ENCODE measurements at regions not wholly inside any gene's neighbourhood (a gene's known extent, or its start where the extent isn't known, plus 50 kb on each side); places are given as distances from the start of the nearest gene placed in this dataset.

DNA sequence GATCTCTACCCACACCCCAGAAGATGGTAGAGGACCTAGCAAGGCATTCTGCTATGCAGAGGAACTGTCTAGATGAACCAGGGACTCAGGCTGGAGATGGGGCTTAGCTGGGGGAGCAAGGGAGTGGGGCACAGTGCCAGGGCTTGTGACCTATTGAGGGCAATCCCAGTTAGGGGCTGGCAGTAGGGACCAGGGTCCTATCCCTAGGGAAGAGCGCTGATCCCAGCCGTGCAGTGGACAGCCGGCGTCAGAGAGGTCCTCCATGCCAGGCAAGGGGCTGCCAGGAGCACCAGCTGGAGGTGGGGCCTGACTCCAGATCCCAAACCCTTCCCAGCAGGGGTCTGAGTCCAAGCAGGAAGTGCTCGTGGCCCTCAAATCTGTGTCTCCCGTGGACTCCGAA lies 52.7 kb upstream of the NEURL1B start:
- TF ChIP-seq, protein P1, sequence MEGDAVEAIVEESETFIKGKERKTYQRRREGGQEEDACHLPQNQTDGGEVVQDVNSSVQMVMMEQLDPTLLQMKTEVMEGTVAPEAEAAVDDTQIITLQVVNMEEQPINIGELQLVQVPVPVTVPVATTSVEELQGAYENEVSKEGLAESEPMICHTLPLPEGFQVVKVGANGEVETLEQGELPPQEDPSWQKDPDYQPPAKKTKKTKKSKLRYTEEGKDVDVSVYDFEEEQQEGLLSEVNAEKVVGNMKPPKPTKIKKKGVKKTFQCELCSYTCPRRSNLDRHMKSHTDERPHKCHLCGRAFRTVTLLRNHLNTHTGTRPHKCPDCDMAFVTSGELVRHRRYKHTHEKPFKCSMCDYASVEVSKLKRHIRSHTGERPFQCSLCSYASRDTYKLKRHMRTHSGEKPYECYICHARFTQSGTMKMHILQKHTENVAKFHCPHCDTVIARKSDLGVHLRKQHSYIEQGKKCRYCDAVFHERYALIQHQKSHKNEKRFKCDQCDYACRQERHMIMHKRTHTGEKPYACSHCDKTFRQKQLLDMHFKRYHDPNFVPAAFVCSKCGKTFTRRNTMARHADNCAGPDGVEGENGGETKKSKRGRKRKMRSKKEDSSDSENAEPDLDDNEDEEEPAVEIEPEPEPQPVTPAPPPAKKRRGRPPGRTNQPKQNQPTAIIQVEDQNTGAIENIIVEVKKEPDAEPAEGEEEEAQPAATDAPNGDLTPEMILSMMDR (IDR thresholded peaks at IDR 0.05; ENCODE audit: unreplicated experiment), result no peak
- Mint-ChIP-seq H3K27ac (ENCODE audit: unreplicated experiment) (no peak overlapping the region), H3K27me3 (ENCODE audit: unreplicated experiment) (peaks cover 91% of the 10 kb centered on the region), H3K36me3 (ENCODE audit: insufficient read depth, unreplicated experiment) (no peaks in the 10 kb centered on the region), H3K4me3 (ENCODE audit: low read depth, unreplicated experiment) (no peak overlapping the region), H3K9me3 (ENCODE audit: low read depth, unreplicated experiment) (no peaks in the 10 kb centered on the region), H3K4me1 (ENCODE audit: low read depth, unreplicated experiment) (no peaks in the 10 kb centered on the region)
- no peak for DNase-seq
- CTCF ChIA-PET, result no interaction called here
- BruUV-seq (replicated peaks), result no TSS peak
- intact Hi-C loops (cut with micrococcal nuclease; ENCODE audit: unreplicated experiment), result no loop called here

DNA sequence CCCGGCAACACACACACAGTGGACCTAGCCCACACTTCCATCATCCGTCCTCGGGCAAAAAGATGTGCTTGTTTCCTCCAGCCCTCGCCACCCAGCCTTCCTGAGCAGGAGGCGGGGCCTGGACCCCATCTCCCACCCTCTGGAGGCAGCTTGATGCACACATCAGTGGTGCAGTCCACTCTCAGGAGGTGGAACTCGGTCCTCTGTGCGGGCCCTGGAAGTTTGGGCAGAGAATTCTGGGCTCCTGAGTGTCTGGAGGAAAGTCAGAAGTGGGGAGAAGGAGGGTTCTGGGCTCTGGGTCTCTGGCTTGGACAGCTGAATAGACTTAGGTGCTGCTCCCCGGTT lies 54.0 kb upstream of the NEURL1B start:
- H3K36me3 Mint-ChIP-seq (ENCODE audit: insufficient read depth, unreplicated experiment), result no peaks in the 10 kb centered on the region
- peaks cover 91% of the 10 kb centered on the region for H3K27me3 Mint-ChIP-seq (ENCODE audit: unreplicated experiment)
- no TSS peak for BruUV-seq (replicated peaks)

DNA sequence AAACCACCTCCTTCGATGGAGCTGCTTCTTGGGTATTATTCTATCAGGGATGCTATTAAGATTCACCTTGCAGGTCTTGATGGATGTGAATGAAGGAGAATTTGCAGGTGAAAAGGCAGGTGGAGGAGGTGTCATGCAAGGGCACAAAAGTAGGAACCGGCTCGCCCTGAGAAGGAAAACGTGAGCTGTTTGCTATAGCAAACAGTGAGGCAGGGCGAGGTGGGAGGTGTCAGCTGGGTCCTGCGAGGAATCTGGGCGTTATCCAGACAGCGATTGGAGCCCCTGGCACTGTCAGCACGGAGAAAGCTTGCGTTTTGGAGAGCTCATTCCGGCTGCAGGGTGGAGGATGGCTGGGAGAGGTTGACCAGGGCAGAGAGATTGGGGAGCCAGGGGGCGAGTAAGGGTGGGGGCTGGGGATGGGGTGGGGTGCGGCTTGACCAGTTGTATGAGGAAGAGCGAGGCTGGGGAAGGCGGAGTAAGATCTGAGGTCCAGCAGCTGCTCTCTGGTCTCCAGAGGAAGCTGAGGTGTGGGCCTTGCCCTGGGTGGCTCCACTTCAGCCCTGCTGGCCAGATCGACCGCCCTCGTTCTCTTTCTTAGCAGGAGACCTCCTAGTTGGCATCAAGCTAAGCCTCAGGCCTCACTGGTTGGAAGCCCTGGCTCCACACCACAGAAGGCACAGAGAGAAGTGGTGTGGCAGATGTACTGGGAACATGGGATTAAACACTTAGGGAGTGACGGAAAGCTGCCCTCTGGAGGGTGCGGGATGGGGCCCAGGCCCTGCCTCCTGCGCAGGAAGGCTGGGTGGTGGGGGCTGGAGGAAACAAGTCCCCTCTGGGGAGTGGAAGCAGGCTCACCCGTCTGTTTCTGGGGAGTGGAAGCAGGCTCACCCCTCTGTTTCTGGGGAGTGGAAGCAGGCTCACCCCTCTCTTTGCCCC lies 54.7 kb upstream of the NEURL1B start:
- Mint-ChIP-seq H3K36me3 (ENCODE audit: insufficient read depth, unreplicated experiment) (no peaks in the 10 kb centered on the region), H3K9me3 (ENCODE audit: low read depth, unreplicated experiment) (no peaks in the 10 kb centered on the region), H3K4me1 (ENCODE audit: low read depth, unreplicated experiment) (no peaks in the 10 kb centered on the region), H3K27ac (ENCODE audit: unreplicated experiment) (no peak overlapping the region), H3K4me3 (ENCODE audit: low read depth, unreplicated experiment) (no peak overlapping the region), H3K27me3 (ENCODE audit: unreplicated experiment) (peaks cover 92% of the 10 kb centered on the region)
- CTCF ChIA-PET, result interaction anchor here (0.6 kb wide), 1 partner anchor 20 kb away, joined by 4 read pairs; no protein-coding TSS in a partner anchor
- DNase-seq, result no peak
- BruUV-seq (replicated peaks), result no TSS peak
- intact Hi-C loops (cut with micrococcal nuclease; ENCODE audit: unreplicated experiment), result no loop called here
- TF ChIP-seq, protein P1 (IDR thresholded peaks at IDR 0.05; ENCODE audit: unreplicated experiment), result no peak

More for the DNA sequence above, 54.0 kb upstream of the NEURL1B start:
- CTCF ChIA-PET, result interaction anchor here (0.8 kb wide), 1 partner anchor 111 kb away, joined by 3 read pairs; no protein-coding TSS in a partner anchor
- intact Hi-C loops (cut with micrococcal nuclease; ENCODE audit: unreplicated experiment), result no loop called here
- Mint-ChIP-seq H3K4me3 (ENCODE audit: low read depth, unreplicated experiment) (no peak overlapping the region), H3K27ac (ENCODE audit: unreplicated experiment) (no peak overlapping the region), H3K9me3 (ENCODE audit: low read depth, unreplicated experiment) (no peaks in the 10 kb centered on the region), H3K4me1 (ENCODE audit: low read depth, unreplicated experiment) (no peaks in the 10 kb centered on the region)
- TF ChIP-seq, protein P1 (IDR thresholded peaks at IDR 0.05; ENCODE audit: unreplicated experiment), result no peak
- DNase-seq, result no peak

DNA sequence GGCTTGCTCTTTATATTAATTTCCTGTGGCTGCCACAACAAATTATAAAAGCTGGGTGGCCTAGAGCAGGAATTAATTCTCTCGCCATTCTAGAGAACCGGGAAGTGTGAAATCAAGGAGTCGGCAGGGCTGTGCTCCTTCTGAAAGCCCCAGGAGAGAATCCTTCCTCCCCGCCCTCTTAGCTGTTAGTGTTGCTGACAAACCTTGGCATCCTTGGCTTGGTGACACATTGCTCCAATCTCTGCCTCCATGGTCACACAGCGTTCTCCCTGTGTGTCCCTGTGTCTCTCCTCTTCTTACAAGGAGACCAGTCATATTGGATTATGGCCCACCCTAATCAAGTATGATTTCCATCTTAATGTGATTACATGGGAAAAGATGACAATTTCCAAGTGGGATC lies 55.9 kb upstream of the NEURL1B start:
- Mint-ChIP-seq H3K4me3 (ENCODE audit: low read depth, unreplicated experiment) (no peak overlapping the region), H3K4me1 (ENCODE audit: low read depth, unreplicated experiment) (no peaks in the 10 kb centered on the region), H3K27me3 (ENCODE audit: unreplicated experiment) (peaks cover 97% of the 10 kb centered on the region), H3K9me3 (ENCODE audit: low read depth, unreplicated experiment) (no peaks in the 10 kb centered on the region), H3K36me3 (ENCODE audit: insufficient read depth, unreplicated experiment) (no peaks in the 10 kb centered on the region), H3K27ac (ENCODE audit: unreplicated experiment) (no peak overlapping the region)
- intact Hi-C loops (cut with micrococcal nuclease; ENCODE audit: unreplicated experiment), result no loop called here
- BruUV-seq (replicated peaks), result no TSS peak
- TF ChIP-seq, protein P1 (IDR thresholded peaks at IDR 0.05; ENCODE audit: unreplicated experiment), result no peak
- no peak for DNase-seq
- CTCF ChIA-PET, result no interaction called here

All from Calu3 (cell line).